ENCODE measurements at regions not wholly inside any gene's neighbourhood (a gene's known extent, or its start where the extent isn't known, plus 50 kb on each side); places are given as distances from the start of the nearest gene placed in this dataset.
"Not testable (repeated sequence)": the region's sequence is repeated elsewhere in the genome, so short reads cannot be mapped to it uniquely, and the experiment has no call there.

DNA sequence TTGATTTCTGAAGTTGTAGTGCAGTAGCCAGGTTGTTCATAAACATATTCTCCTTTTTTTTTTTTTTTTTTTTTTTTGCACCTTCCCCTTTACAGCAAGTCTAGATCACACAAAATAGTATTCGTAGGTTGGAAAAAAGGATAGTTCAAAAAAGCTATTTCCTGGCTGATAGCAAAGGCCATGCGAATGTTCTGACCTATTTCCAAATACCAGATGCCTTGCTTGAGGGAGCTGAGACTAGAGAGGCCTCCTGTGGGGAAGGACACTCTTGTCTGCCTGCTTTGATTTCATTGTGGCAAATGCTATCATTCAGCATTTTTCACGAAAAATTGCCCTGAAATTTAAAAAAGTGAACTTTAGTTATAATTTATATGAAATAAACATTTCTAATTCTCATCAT is 111.4 kb downstream of the MAD2L1 start:
- Histone ChIP-seq H3K36me3 (no peaks in the 10 kb centered on the region), H3K9me3 (no peaks in the 10 kb centered on the region), H3K27ac (no peak overlapping the region), H3K4me3 (no peak overlapping the region), H3K27me3 (no peaks in the 10 kb centered on the region), H3K4me1 (no peaks in the 10 kb centered on the region)
- in situ Hi-C loops (cut with MboI; ENCODE audit: low sequenced_read_pairs in 4 of 4): no loop called here
- intact Hi-C loops (cut with DNase I; ENCODE audit: low total_unique reads): no loop called here
- ATAC-seq: no peak
- TF ChIP-seq POLR2A (IDR thresholded peaks at IDR 0.05): no peak
- TF ChIP-seq, protein P1, sequence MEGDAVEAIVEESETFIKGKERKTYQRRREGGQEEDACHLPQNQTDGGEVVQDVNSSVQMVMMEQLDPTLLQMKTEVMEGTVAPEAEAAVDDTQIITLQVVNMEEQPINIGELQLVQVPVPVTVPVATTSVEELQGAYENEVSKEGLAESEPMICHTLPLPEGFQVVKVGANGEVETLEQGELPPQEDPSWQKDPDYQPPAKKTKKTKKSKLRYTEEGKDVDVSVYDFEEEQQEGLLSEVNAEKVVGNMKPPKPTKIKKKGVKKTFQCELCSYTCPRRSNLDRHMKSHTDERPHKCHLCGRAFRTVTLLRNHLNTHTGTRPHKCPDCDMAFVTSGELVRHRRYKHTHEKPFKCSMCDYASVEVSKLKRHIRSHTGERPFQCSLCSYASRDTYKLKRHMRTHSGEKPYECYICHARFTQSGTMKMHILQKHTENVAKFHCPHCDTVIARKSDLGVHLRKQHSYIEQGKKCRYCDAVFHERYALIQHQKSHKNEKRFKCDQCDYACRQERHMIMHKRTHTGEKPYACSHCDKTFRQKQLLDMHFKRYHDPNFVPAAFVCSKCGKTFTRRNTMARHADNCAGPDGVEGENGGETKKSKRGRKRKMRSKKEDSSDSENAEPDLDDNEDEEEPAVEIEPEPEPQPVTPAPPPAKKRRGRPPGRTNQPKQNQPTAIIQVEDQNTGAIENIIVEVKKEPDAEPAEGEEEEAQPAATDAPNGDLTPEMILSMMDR (IDR thresholded peaks at IDR 0.05 in 4 of 5, conservative IDR thresholded peaks at IDR 0.05 in 1 of 5): no peak
- no peak for DNase-seq

DNA sequence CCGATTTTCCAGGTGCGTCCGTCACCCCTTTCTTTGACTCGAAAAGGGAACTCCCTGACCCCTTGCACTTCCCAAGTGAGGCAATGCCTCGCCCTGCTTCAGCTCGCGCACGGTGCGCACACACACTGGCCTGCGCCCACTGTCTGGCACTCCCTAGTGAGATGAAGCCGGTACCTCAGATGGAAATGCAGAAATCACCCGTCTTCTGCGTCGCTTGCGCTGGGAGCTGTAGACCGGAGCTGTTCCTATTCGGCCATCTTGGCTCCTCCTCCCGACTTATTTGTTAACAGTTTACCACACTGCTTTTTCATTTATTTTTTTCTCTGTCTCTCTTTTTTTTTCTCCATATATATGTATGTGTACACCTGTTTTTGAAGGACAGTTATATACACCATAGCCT is 112.2 kb downstream of the MAD2L1 start:
- intact Hi-C loops (cut with DNase I; ENCODE audit: low total_unique reads); H3K36me3 ChIP-seq; in situ Hi-C loops (cut with MboI; ENCODE audit: low sequenced_read_pairs in 4 of 4); H3K27ac ChIP-seq; H3K4me1 ChIP-seq; DNase-seq; ATAC-seq; H3K4me3 ChIP-seq; H3K9me3 ChIP-seq; H3K27me3 ChIP-seq: not testable (repeated sequence)

- TF ChIP-seq, protein P1 (IDR thresholded peaks at IDR 0.05 in 4 of 5, conservative IDR thresholded peaks at IDR 0.05 in 1 of 5): no peak
- no peak for TF ChIP-seq POLR2A (IDR thresholded peaks at IDR 0.05)
- ATAC-seq: no peak
- H3K36me3 ChIP-seq: no peaks in the 10 kb centered on the region
- H3K27ac ChIP-seq: no peak overlapping the region
- no peak overlapping the region for H3K4me3 ChIP-seq
- H3K9me3 ChIP-seq: no peaks in the 10 kb centered on the region
- no peaks in the 10 kb centered on the region for H3K27me3 ChIP-seq
- in situ Hi-C loops (cut with MboI; ENCODE audit: low sequenced_read_pairs in 4 of 4) (no loop called here), intact Hi-C loops (cut with DNase I; ENCODE audit: low total_unique reads) (no loop called here)
- H3K4me1 ChIP-seq: no peaks in the 10 kb centered on the region
- DNase-seq: no peak
Measured at GRCh38 chr4:119946359-119946758, 120.3 kb downstream of the MAD2L1 start.

GRCh38 chr4:119942806-119943205 is 123.8 kb downstream of the MAD2L1 start:
- ATAC-seq: no peak
- H3K27ac ChIP-seq: no peak overlapping the region
- H3K27me3 ChIP-seq: no peaks in the 10 kb centered on the region
- H3K9me3 ChIP-seq: no peaks in the 10 kb centered on the region
- no peaks in the 10 kb centered on the region for H3K4me1 ChIP-seq
- no peak for TF ChIP-seq POLR2A (IDR thresholded peaks at IDR 0.05)
- TF ChIP-seq, protein P1 (IDR thresholded peaks at IDR 0.05 in 4 of 5, conservative IDR thresholded peaks at IDR 0.05 in 1 of 5): no peak
- H3K36me3 ChIP-seq: no peaks in the 10 kb centered on the region
- intact Hi-C loops (cut with DNase I; ENCODE audit: low total_unique reads): no loop called here
- no peak overlapping the region for H3K4me3 ChIP-seq
- no peak for DNase-seq
- in situ Hi-C loops (cut with MboI; ENCODE audit: low sequenced_read_pairs in 4 of 4): no loop called here

DNA sequence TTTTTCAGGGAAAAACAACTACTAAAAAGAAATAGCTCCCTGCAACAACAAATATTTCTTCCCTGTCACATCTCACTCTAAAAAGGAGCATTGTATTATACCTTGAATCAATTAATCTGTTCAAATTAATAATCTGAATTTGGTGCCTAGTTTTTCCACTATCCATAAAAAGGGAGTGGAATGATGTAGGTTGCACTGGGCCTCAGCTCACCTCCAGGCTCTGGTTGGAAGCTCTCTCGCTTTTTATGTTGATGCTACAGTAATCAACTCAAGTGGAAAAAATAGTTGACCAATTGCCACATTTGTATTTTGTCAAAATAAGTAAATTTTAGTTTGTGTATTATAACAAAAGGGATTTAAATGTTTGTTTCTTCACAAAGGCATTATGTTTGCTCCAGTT is 126.1 kb downstream of the MAD2L1 start:
- intact Hi-C loops (cut with DNase I; ENCODE audit: low total_unique reads): no loop called here
- DNase-seq (no peak), ATAC-seq (no peak)
- TF ChIP-seq POLR2A (IDR thresholded peaks at IDR 0.05): no peak
- TF ChIP-seq, protein P1 (IDR thresholded peaks at IDR 0.05 in 4 of 5, conservative IDR thresholded peaks at IDR 0.05 in 1 of 5): no peak
- Histone ChIP-seq H3K4me3 (no peak overlapping the region), H3K4me1 (no peaks in the 10 kb centered on the region), H3K9me3 (no peaks in the 10 kb centered on the region), H3K27me3 (no peaks in the 10 kb centered on the region), H3K27ac (peak overlapping the region in 1 of 4 donors; percentile 27), H3K36me3 (no peaks in the 10 kb centered on the region)
- in situ Hi-C loops (cut with MboI; ENCODE audit: low sequenced_read_pairs in 4 of 4): no loop called here
